LHCN-M2 (cell line): ENCODE measurements at regions not wholly inside any gene's neighbourhood (a gene's known extent, or its start where the extent isn't known, plus 50 kb on each side); places are given as distances from the start of the nearest gene placed in this dataset.

ENCODE experiments used
- DNase-seq: peaks from one replicate; pipeline ENCODE4 v3.0.0-alpha.2; 2012; ENCODE audit warnings: low read depth

- DNase-seq: no peak
Observed at GRCh38 chr4:15366721-15367120, 61.1 kb upstream of the C1QTNF7 start.

DNA sequence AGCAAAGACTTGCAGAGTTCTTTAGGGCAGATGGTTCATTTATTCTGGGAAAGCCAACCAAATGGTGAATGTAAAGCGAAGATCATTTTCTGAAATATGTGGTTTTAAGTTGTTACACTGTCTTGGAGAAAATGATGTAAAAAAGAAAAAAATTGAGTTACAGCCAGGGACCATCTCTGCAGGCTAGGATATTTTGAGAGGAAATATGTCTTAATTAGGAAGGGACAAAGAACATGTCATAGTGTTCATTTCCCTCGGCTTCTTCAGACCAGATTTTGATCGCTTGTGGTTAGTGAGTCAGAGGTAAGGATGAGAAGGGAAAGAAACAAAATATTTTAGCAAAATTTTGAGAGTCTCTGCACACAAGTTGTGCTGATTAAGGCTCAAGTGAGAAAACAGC, 59.0 kb upstream of the C1QTNF7 start:
- DNase-seq: peak; percentile 75

GRCh38 chr4:15370296-15370695, 57.5 kb upstream of the C1QTNF7 start:
- DNase-seq: no peak

- peak; percentile 47 for DNase-seq
Observed at GRCh38 chr4:15373363-15373762, 54.5 kb upstream of the C1QTNF7 start.

DNA sequence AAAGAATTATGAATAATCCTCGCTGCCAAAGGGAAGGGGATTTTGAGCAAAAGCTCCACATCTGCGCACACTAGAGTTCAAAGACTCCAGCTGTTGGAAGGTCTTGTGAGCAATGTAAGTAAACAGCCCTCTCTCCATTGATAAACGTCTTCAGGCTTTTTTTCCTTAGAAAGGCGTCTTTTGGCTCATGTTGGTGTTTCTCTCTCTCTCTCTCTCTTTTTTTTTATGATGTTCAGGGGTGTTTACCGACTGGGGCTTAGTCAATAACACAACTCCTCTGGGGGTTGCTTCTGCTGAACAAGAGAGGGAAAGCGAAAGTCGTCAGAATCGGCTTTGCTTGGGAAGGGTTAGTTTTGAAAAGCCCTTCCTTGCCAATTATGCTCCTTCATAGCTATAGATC, 53.2 kb upstream of the C1QTNF7 start:
- no peak for DNase-seq

DNA sequence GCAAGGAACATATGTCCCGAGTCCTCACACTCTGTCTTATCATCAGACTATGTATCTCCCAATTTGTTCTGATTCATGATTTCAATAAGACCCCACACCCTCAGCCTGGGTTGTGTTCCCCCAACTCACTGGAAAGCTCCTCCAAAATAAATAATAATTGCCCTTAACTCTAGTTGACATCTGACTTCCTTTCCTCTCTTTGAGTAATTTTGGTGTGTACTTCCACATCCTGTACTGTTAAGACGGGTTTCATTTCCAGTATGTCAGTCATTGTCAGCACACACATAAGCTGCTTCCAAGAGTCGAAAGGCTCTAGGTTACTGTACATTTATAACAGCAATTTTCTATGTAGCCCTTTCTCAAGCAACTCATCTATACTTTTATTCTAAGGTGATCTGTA, 52.2 kb upstream of the C1QTNF7 start:
- no peak for DNase-seq

DNA sequence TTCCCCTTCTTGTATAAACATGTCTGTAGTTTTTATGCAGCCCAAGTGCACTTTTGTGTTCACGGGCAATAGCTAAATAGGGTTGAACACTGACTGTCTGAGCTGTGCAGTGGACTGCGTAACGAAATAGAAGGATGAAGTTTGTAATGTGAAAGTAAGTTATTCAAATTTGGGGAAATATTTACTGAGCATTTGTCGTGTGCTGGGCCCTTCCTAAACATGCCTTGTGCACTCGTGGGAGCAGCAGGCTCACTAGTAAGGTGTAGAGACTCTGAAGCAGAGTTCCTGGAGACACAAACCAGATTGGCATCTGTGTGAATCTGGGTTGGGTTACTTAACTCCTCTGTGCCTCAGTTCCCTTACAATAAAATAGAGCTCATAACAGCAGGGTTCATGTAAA, 51.7 kb upstream of the C1QTNF7 start:
- DNase-seq: no peak

DNA sequence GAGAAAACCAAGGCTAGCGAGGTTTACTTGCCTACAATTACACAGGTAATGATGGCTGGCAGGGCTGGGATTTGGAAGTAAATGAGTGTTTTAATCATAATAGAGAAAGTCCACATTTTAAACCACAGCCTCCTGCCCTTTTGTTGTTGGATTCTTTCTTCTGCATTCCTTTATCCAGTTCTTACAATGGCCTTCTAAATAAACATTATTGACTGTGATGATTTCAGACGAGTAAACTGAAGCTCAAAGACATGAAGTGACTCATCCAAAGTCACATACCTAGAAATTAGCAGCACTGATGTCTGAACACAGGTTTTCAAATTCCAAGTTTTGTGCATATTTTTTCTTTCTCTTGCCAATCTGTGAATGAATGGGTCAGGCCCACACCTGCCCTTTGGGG, 51.2 kb upstream of the C1QTNF7 start:
- DNase-seq: peak; percentile 41
